ENCODE measurements at regions not wholly inside any gene's neighbourhood (a gene's known extent, or its start where the extent isn't known, plus 50 kb on each side); places are given as distances from the start of the nearest gene placed in this dataset.

GRCh38 chr1:60575326-60575977 lies 501.9 kb upstream of the C1orf87 start:
- H3K9me3 ChIP-seq (ENCODE audit: low read depth, low read length, poor library complexity, severe bottlenecking), result no peaks in the 10 kb centered on the region
- BruUV-seq (replicated peaks), result no TSS peak
- TF ChIP-seq EZH2 (IDR thresholded peaks at IDR 0.05; ENCODE audit: borderline replicate concordance, low read depth, low read length, poor library complexity, severe bottlenecking), result no peak
- TF ChIP-seq CTCF (conservative IDR thresholded peaks at IDR 0.05; ENCODE audit: low read depth, low read length), result no peak
- intact Hi-C loops (cut with micrococcal nuclease; ENCODE audit: unreplicated experiment), result no loop called here
- H3K4me3 ChIP-seq (ENCODE audit: low read depth, low read length, poor library complexity, severe bottlenecking), result no peak overlapping the region
- no peaks in the 10 kb centered on the region for H3K36me3 ChIP-seq (ENCODE audit: insufficient read depth, low read length, poor library complexity, severe bottlenecking)
- ChIA-PET POLR2A (ENCODE audit: low non-redundant PET) (interaction anchor here (0.5 kb wide), 1 partner anchor 1821 kb away, joined by 4 read pairs; no protein-coding TSS in a partner anchor), CTCF (no interaction called here)
- H3K27ac ChIP-seq (ENCODE audit: low read depth, low read length, poor library complexity, severe bottlenecking), result no peak overlapping the region
- H3K4me1 ChIP-seq (ENCODE audit: insufficient read depth, low read length, poor library complexity, severe bottlenecking), result no peaks in the 10 kb centered on the region
- DNase-seq (ENCODE audit: low spot score), result no peak
- H3K27me3 ChIP-seq (replicated peaks; ENCODE audit: insufficient read depth, low read depth, low read length, poor library complexity), result no peaks in the 10 kb centered on the region

- CTCF ChIA-PET, result no interaction called here
Measured at GRCh38 chr1:60573726-60574409, 500.3 kb upstream of the C1orf87 start.

GRCh38 chr1:60573121-60573520 lies 499.6 kb upstream of the C1orf87 start:
- TF ChIP-seq CTCF (conservative IDR thresholded peaks at IDR 0.05; ENCODE audit: low read depth, low read length), result no peak
- TF ChIP-seq EZH2 (IDR thresholded peaks at IDR 0.05; ENCODE audit: borderline replicate concordance, low read depth, low read length, poor library complexity, severe bottlenecking), result no peak
- H3K9me3 ChIP-seq (ENCODE audit: low read depth, low read length, poor library complexity, severe bottlenecking), result no peaks in the 10 kb centered on the region
- DNase-seq (ENCODE audit: low spot score), result no peak
- H3K36me3 ChIP-seq (ENCODE audit: insufficient read depth, low read length, poor library complexity, severe bottlenecking), result no peaks in the 10 kb centered on the region
- no peak overlapping the region for H3K4me3 ChIP-seq (ENCODE audit: low read depth, low read length, poor library complexity, severe bottlenecking)
- ChIA-PET POLR2A (ENCODE audit: low non-redundant PET) (no interaction called here), CTCF (no interaction called here)
- H3K27me3 ChIP-seq (replicated peaks; ENCODE audit: insufficient read depth, low read depth, low read length, poor library complexity), result peaks cover 9% of the 10 kb centered on the region
- intact Hi-C loops (cut with micrococcal nuclease; ENCODE audit: unreplicated experiment), result no loop called here
- no peaks in the 10 kb centered on the region for H3K4me1 ChIP-seq (ENCODE audit: insufficient read depth, low read length, poor library complexity, severe bottlenecking)
- no TSS peak for BruUV-seq (replicated peaks)
- no peak overlapping the region for H3K27ac ChIP-seq (ENCODE audit: low read depth, low read length, poor library complexity, severe bottlenecking)

More at GRCh38 chr1:60573726-60574409, 500.3 kb upstream of the C1orf87 start:
- Histone ChIP-seq H3K4me1 (ENCODE audit: insufficient read depth, low read length, poor library complexity, severe bottlenecking) (no peaks in the 10 kb centered on the region), H3K4me3 (ENCODE audit: low read depth, low read length, poor library complexity, severe bottlenecking) (no peak overlapping the region), H3K27ac (ENCODE audit: low read depth, low read length, poor library complexity, severe bottlenecking) (no peak overlapping the region), H3K9me3 (ENCODE audit: low read depth, low read length, poor library complexity, severe bottlenecking) (no peaks in the 10 kb centered on the region), H3K36me3 (ENCODE audit: insufficient read depth, low read length, poor library complexity, severe bottlenecking) (no peaks in the 10 kb centered on the region), H3K27me3 (replicated peaks; ENCODE audit: insufficient read depth, low read depth, low read length, poor library complexity) (peaks cover 6% of the 10 kb centered on the region)
- no TSS peak for BruUV-seq (replicated peaks)
- TF ChIP-seq CTCF (conservative IDR thresholded peaks at IDR 0.05; ENCODE audit: low read depth, low read length), result no peak
- no peak for TF ChIP-seq EZH2 (IDR thresholded peaks at IDR 0.05; ENCODE audit: borderline replicate concordance, low read depth, low read length, poor library complexity, severe bottlenecking)
- DNase-seq (ENCODE audit: low spot score), result peak; percentile 22
- POLR2A ChIA-PET (ENCODE audit: low non-redundant PET), result no interaction called here
- intact Hi-C loops (cut with micrococcal nuclease; ENCODE audit: unreplicated experiment), result no loop called here

Data from A673 (cell line).